GM18499 (cell line): ENCODE measurements at regions not wholly inside any gene's neighbourhood (a gene's known extent, or its start where the extent isn't known, plus 50 kb on each side); places are given as distances from the start of the nearest gene placed in this dataset.

Experiments
- ATAC-seq: cut with Tn5 transposase; IDR thresholded peaks from one replicate; pipeline ENCODE4 v1.9.1; 2021; ENCODE audit warnings: moderate number of reproducible peaks; ENCODE audit not compliant: insufficient read depth, unreplicated experiment

DNA sequence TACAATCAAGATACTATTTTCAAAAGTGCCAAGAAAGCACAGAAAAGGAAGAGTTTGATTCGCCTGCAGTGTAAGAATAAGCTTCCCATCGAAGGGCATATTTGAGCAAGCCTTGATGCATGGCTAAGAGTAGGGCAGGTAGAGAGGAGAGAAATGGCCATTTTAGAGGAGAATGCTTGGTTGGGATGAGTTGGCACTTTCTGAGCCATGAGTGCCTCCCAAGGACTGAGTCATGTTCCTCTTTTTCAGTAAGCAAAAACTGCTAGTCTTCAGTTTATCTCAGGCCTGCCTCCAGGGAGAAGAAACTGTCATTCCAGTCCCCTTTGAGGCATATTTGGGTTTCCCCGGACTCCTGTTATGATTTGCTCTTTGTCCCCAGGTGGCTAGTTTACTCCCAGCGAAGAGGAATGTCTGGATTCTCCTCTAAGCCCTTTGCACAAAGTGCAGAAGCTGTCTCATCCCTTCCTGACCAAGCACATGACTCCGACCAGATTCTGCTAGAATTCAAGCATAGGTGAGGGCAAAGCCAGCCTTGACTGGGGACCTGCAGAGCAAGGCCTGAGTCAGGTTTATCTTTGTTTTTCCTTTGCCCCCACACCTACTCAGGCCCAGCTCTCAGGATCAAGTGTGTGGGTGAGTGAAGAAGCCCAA lies 115.2 kb downstream of the TTC32 start:
- ATAC-seq = no peak

DNA sequence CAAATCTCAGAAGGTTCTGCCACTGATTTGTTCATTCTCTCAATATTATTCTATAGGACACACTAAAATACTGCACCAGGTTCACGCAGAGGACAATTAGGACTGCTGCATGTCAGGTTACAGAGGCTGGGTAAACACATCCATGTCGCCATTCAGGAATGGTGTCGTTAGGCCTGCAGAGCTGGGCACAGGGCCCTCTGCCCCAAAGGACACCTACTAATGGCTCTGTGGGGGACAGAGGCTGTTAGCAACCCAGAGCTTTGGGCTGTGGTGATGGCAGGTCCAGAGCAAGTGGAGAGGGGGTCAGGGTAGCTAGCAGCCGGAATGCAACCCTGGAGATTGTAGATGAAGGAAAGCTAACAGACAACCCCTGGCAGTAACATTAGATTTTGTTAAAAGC lies 115.9 kb downstream of the TTC32 start:
- ATAC-seq = no peak

DNA sequence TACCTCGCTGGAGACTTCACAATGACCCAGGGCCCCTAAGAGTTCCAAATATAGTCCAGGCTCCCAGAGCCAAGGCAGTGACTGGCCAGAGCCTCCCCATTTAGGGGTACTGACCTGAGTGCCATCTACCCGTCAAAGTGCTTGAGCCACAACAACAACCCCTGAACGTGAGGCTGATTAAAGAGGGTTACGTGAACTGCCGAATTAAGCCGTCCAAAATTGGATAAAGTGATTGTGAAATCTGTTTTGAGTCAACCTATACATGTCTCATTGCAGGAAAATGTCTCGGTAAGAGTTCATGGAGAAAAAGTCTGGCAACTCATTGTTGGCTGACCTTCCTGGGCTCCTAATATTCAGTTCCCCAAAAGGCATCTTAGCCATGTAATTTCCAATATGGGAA lies 116.3 kb downstream of the TTC32 start:
- ATAC-seq = no peak

DNA sequence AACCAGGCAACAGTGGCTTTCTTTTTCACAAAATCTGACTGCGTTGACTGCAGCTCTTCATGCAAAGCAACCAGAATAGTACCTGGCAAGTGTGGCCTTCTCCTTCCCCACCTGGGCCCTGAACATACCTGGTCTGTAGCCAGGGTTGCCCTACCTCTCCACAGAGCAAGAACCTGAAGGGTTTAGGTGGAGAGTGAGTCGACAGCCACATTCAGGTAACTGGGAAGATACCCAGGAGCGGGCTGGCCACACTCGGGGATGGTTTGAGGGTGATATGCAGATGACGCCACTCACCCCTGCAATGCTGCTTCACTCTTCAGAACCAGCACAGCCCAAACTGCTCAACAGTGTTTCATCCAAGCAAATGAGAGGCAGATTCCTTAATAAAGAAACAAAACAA lies 117.3 kb downstream of the TTC32 start:
- ATAC-seq = no peak

DNA sequence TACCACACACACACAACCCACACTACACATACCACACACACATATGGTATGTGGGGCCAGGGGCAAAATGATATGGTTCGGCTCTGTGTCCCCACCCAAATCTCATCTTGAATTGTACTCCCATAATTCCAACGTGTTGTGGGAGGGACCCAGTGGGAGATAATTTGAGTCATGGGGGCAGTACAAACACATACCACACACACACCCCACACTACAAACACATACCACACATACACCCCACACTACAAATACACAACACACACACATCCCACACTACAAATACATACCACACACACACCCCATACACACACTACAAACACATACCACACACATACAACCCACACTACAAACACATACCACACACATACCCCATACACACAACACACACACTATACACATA lies 117.8 kb downstream of the TTC32 start:
- ATAC-seq = no peak

DNA sequence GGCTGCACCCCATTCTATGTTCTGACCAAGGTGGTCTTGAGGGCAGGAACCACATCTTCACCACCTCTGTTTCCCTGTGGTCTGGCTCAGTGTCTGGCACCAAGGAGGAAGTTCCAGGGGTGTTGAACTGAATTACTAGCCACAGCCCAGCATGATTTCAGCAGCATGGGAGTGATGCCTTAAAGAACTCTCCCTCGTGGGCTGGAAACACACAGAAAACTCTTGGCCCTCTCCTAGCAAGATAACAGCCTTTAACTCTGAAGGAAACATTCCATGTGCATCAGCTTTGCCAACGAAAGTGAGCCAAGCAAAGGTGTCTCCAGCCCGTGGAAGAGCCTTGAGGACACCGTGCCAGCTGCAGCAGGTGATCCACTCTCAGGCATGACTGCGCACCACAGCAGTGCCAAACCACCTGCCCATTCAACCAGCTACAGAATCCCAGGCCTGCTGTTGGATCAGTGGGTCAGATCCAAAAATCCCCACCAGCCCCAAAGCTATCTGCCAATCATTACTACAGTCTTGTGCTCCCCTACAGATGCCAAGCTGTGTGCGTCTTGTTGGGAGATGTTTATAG lies 124.8 kb downstream of the TTC32 start:
- ATAC-seq = no peak

DNA sequence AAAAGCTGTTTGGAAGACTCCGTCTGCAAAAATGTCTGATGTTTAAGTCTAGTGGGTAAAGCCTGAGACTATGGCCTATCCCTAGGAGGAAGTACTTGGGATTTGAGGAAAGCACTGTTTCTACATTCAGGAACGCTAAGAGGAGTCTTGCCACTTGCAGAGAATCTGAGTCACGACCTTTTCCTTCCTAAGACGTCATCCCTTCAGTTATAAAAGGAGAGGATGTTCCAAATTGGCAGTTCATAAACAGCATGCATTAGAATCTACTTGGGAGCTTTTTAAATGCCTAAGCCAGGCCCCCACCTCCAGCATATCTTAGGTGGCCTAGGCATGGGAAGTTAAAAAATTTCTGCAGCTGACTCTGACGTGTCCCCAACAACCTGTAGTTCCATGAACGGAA lies 125.9 kb downstream of the TTC32 start:
- ATAC-seq = no peak

DNA sequence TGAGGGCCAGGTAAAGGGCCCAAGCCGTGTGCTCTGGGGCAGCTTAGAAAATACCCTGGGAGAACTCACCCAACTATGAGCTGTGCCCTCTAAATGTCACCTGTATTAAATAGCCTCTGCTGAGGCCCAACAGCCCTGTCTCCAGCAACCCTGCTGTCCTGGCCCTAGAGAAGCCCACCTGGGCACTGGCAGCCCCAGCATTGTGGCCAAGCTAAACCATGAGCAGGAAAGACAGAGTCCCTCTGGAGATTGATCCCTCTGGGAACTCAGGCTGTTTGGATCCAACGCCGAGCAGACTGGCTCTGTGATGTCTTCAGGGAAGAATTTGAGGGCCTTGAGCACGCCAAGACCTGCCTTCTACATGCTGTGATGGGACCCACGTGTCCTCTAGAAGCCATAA lies 126.5 kb downstream of the TTC32 start:
- ATAC-seq = no peak

DNA sequence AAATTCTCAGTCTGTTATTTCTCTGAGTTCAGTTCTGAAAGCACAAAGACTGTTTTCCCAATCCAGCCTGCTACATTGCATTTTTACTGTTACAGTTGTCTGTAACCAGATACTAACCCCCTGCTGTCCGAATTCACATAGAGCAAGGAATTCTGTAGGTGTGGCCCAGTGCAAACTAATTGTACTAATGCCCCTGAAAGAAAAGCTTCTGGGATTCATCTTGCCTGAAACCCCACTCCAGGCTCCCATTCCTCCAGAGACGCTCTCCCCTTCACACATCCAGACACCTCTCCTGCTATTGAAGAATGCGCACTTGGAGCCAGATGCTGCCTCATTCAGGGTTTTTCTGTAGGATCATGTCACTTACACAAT lies 127.0 kb downstream of the TTC32 start:
- no peak for ATAC-seq

DNA sequence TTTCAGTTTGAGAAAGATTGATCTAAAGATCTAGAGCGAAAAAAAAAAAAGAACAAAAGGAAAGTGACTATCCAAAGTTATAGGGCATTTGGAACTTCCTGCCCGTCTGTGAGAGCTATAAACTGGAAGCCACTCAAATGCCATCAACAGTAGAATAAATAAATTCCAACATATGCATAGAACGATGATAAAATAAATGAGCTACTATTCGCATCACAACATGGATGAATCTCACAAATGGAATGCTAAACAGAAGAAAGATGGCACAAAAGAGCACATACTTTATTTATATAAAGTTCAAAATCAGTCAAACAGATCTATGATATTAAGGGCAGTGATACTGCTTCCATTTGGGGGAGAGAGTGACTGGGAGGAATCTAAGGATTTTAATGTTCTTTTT lies 128.8 kb downstream of the TTC32 start:
- ATAC-seq = no peak

DNA sequence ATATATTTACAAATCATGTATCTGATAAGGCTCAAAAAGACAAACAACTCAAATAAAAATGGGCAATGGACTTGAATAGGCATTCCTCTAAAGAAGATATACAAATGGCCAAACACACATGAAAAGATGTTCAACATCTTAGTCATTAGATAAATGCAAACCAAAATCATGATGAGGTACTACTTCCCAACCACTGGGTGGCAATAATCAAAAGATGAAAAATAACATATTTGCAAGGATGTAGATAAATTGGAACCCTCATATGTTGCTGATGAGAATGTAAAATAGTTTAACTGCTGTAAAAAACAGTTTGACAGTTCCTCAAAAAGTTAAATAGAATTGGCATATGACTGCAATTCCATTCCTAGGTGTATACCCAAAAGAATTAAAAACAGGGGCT lies 132.3 kb downstream of the TTC32 start:
- ATAC-seq = no peak

DNA sequence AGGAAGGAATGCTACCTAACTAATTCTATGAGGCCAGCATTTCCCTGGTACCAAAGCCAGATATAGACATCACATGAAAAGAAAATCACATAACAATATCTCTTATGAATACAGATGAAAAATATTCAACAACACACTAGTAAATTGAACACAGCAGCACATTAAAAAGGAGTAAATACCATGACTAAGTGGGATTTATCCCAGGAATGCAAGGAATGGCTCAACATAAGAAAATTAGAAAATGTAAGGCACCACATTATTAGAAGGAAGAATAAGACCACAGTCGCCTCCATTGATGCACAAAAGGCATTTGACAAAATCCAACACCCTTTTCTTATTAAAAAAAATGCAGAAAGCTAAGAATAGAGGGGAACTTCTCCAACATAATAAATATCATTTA lies 133.9 kb downstream of the TTC32 start:
- ATAC-seq = no peak

DNA sequence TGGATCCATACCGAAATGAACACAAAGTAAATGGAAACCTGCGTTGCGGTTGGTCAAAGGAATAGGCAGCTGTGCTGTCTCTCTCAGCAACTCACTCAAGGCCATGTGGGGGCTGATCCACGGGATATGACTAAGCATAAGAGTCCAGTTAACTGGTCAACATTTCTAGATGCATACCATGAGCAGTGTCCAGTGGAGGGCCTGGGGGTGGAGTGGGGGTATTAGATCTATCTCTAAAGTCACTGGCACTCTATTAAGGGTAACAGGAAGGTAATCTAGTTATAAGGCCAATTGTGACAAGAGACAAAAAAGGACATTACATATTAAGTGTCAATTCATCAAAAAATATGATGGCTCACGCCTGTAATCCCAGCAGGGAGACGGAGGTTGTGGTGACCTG lies 136.8 kb downstream of the TTC32 start:
- ATAC-seq = no peak

DNA sequence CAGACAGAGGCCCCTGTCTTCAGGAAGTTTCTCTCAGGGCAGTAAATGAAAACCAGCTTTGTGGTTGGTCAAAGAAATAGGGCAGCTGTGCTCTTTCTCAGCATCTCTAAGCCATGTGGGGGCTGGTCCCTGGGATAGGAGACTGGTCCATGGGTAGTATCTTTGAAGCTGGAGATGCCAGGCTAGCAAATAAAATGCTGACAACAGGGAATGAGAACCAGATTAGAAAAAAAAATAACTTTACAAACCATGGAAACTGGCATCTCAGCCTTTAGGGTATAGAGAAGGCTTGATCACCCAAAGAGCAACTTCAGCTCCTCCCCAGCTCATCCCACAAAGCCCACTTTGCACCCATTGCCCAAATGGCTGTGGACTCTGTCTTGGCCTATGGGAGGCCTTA lies 138.1 kb downstream of the TTC32 start:
- no peak for ATAC-seq

DNA sequence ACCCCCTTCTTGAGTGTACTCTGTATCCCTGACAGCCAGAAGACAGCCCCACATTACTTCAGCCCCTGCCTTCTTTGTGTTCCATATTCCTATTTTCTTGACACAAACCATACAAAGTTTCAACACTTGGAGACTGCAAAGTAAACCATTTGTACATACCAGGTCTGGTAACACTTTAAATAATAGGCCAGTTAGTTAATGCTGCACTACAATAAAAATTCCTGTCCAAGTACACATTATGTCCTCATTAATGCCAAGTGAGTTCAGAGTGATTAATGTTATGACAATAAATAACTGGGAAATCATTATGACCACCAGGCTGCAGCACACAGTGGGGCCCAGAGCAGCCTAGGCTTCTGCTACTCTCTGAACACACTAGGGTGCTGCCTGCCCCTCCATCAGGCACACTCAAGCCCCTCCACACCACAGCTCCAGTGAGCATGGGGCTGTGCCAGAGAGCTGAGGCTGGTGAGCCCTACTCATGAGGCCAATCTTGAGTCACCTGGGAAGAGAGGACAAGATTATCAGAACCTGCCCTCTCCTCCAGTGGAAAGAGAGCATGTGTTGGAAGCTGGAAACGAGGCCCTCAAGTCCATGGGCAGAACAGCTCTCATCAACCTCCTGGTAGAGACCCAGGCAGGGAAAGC lies 138.7 kb downstream of the TTC32 start:
- no peak for ATAC-seq

DNA sequence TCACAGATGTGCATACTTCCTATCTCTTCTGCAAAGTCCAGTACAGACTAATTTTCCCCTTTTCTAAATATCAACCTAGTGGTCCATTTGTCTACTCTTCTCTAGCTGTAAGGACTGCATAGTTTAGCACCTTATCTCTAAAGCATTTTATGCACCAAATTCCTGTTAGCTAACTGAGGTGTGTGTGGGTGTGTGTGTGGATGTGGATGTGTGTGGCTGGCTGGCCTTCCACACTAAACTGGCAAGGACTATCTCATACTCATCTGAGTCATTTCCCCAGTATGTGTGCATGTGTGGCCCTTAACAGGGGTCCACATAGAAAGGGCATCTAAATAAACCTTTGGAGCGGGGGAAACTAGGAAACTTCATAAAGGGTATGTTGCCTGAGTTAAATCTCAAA lies 139.6 kb downstream of the TTC32 start:
- no peak for ATAC-seq

DNA sequence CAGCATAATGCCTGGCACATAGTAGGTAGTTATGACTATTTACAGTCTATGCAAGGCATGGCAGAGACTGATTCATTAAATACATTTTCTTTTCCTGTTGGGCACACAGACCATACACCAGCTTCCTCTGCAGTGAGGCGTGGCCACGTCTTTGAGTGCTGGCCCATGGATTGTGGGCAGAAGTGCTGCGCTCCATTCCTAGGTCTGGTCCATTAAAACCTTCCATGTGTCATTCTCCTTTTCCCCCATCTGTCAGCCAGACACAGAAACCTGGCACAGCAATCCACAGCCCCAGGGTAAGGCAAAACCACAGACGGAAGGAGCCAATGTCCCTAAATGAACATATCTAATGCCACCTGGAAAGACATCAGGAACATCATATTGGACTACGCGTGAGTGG lies 141.9 kb downstream of the TTC32 start:
- no peak for ATAC-seq

DNA sequence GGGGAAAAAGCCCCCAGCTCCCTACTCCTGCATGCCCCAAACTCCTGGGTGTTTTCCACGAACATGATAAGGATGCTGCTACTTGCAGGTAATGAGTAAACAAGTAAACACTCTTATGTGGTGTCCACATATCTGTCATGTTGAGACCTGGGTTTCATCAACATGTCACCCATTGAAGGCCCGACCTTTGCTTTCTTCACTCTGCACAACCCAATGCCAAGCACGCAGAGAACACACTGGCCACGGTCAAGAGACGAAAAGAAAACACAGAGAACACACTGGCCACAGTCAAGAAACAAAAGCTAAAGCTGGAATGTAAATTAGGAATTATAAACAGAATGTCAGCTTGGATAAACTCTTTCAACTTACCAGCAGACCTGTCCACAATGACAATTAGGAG lies 143.1 kb downstream of the TTC32 start:
- no peak for ATAC-seq

DNA sequence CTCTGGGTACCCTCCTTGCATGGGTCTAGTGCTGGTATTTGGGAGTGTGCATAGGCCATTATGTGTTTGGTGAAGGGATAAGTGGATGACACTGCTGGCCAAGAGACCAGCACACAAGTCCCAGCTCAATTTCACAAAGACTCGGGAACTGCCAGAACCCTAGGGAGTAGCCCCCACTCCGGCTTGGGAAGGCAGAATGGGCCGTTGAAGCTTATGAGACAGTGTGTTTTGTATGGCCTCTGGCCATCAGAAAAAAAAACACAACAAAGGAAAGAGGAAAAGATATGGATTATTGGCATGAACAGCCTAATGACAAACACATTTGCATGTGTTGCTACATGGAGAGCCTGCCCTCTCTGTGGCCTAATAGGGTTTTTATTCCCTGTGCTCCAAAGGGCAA lies 144.2 kb downstream of the TTC32 start:
- ATAC-seq = no peak

DNA sequence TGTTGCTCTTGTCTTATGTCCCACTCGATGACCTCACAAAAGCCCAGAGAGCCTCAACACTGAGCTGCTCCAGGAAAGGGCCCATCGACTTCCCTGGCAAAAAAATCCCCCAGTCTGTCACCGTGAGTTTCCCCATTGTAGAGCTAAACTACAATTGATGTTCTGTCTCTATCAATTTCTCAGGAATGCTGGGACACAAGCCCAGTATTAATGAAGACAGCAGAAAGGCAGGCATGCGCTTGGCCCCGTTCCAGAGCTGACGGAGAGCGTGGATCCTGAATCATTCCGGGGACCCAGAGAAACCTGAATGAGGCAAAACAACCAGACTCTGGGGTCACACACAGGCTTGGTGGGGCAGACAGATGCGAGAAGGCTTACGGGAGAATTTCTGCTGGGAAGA lies 146.9 kb downstream of the TTC32 start:
- no peak for ATAC-seq

DNA sequence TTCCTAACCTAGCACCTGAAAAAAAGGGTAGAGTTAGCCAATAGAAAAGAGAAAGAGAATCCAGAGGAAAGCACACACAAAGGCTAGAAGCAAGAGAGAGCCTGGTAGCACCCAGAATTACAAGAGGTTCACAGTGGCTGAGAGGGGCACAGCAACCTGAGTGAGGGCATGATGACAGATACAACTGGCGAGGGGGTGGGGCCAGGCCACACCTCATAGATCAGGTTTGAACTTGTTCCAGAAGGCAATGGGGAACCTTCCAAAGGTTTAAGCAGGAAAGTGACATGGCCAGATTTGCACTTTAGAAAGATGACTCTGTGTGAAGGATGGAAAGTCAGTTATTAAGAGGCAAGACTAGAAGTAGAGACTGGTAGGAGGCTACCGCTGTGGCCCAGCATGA lies 148.0 kb downstream of the TTC32 start:
- ATAC-seq = no peak

DNA sequence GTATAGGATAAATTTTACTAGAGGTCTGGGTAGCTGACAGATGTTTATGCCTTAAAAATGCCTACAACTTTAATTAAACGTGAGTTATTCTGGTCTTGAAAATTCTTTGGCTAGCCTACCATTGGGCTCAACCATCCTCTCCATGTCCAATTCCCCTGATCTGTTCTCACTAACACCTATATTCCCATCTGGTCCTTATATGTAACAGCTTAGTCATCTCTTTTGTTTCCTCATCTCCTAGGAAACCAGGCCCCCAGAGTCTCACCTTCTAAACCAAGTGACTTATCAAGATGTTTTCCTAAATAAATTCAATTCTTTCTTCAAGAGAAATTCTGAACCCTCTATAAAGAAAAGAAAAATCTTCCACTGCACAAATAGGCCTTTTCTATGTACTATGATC lies 148.5 kb downstream of the TTC32 start:
- no peak for ATAC-seq
